IgD-negative memory B cell (primary cell): ENCODE measurements at regions not wholly inside any gene's neighbourhood (a gene's known extent, or its start where the extent isn't known, plus 50 kb on each side); places are given as distances from the start of the nearest gene placed in this dataset.

Experiments used
- H3K27ac Mint-ChIP-seq, 3 donors: one replicate each; pipeline ENCODE4 v1.8.0; 2020 to 2022; ENCODE audit warnings: mild to moderate bottlenecking in 3 of 3, mixed read lengths in 3 of 3, moderate library complexity in 1 of 3
- H3K27me3 Mint-ChIP-seq: one replicate; pipeline ENCODE4 v1.8.0; 2021; ENCODE audit warnings: mixed read lengths
- H3K36me3 Mint-ChIP-seq: one replicate; pipeline ENCODE4 v1.8.0; 2020; ENCODE audit warnings: mild to moderate bottlenecking, mixed read lengths
- H3K4me1 Mint-ChIP-seq, 3 donors: one replicate each; pipeline ENCODE4 v1.8.0; 2020 to 2022; ENCODE audit warnings: mixed read lengths in 3 of 3, mild to moderate bottlenecking in 1 of 3
- H3K4me3 Mint-ChIP-seq, 4 donors: one replicate each; pipeline ENCODE4 v1.8.0; 2020 to 2022; ENCODE audit warnings: mild to moderate bottlenecking in 4 of 4, mixed read lengths in 4 of 4, moderate library complexity in 3 of 4
- H3K9me3 Mint-ChIP-seq, 3 donors: one replicate each; pipeline ENCODE4 v1.8.0; 2020 to 2021; ENCODE audit warnings: mixed read lengths in 3 of 3, mild to moderate bottlenecking in 1 of 3

GRCh38 chr12:77489331-77489970 is 341.2 kb upstream of the NAV3 start:
- no peaks in the 10 kb centered on the region for H3K27me3 Mint-ChIP-seq
- no peak overlapping the region for H3K27ac Mint-ChIP-seq

DNA sequence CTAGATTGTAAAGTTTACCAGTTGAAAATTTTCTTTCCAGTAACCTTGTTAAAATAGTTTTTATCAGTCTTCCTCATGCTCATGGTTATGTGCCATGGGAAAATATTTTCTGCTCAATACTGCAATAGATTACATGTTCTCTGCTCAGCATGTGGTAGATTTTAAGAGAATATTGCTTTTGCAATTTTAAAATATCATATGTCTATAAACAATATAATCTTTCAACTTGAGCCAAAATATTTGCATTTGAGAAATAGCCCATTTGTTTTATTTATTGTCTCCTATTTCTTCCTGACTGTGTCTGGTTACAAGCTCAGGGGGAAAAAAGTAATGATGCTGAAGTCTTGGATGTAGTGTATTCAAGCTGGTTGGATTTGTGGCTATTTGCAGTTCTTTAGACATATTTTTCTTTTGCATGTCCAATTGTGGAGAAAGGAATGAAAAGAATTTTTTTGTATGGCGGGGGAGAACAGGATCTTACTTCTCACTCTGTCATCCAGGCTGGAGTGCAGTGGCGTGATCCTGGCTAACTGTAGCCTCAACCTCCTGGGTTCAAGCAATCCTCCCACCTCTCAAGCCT is 342.6 kb upstream of the NAV3 start:
- Mint-ChIP-seq H3K4me3 (no peak overlapping the region), H3K27me3 (no peaks in the 10 kb centered on the region), H3K36me3 (no peaks in the 10 kb centered on the region), H3K9me3 (no peaks in the 10 kb centered on the region), H3K4me1 (peaks cover 0 to 2% (median 0%) of the 10 kb centered on the region in 3 donors), H3K27ac (no peak overlapping the region)

More at GRCh38 chr12:77489331-77489970, 341.2 kb upstream of the NAV3 start:
- Mint-ChIP-seq H3K4me1 (no peaks in the 10 kb centered on the region), H3K36me3 (no peaks in the 10 kb centered on the region), H3K4me3 (no peak overlapping the region), H3K9me3 (no peaks in the 10 kb centered on the region)

DNA sequence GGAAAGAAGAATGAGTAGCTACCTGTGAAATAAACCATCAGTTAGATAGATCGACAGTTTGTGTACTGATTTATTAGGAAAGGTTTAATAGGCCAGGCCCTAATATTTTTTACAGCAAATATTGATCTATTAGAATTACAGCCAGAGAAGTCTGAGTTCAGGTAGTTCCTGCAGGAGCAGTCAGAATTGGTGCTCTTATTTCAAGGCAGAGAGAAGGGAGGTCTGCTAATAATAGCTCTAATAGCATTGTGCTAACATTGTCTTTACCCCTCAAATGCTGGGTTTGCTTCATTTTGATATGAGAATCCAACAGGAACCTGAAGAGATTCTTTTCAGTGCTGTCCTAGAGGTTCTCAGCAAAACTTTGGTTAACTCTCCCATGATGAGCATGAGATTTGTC is 343.8 kb upstream of the NAV3 start:
- H3K27ac Mint-ChIP-seq, result no peak overlapping the region
- no peaks in the 10 kb centered on the region for H3K27me3 Mint-ChIP-seq
- H3K4me3 Mint-ChIP-seq, result no peak overlapping the region
- H3K36me3 Mint-ChIP-seq, result no peaks in the 10 kb centered on the region
- peaks cover 0 to 2% (median 0%) of the 10 kb centered on the region in 3 donors for H3K4me1 Mint-ChIP-seq
- H3K9me3 Mint-ChIP-seq, result no peaks in the 10 kb centered on the region

DNA sequence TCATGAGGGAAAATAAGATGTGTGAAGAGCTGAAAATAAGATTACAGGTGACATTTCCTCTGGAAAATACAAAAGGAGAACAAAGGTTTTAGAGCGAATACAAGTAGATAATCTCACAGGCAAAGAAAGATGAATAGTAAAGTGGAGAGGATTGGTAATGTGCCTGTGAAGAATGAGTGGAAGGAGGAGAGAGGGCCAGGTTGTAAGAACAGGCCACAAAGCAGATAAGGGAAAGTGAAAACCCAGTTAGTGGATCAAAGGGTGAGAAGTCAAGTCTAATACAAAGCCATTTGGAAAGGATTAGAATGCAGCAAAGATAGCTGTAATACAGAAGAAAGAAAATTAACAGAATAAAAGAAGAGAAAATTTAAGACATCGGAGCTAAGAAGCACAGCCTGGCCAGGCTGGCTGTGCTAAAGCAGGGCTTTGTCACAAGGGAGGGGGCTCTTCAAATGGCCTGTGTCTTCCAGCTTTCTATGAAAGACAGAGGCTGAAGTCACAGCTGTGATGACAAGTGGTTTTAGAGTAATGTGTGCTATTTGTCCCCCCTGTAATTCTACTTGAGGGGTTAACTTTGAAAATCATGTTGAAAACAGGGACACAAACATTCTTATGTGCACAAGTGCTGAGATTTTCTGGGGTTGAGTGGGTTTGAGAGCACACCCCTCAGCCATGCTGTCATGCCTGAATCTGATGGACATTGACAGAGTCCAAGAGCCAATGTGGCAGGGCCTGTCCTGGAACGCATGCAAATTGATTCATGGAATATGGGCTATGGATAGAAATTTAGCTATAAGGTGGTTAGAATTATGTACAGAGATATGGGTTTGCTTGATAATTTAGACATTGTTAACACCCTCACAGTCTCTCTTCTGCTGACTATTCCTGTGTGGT is 344.5 kb upstream of the NAV3 start:
- Mint-ChIP-seq H3K4me3 (no peak overlapping the region), H3K27me3 (no peaks in the 10 kb centered on the region), H3K9me3 (peaks cover 0 to 1% (median 0%) of the 10 kb centered on the region in 3 donors), H3K4me1 (peaks cover 0 to 2% (median 0%) of the 10 kb centered on the region in 3 donors), H3K27ac (no peak overlapping the region), H3K36me3 (no peaks in the 10 kb centered on the region)

DNA sequence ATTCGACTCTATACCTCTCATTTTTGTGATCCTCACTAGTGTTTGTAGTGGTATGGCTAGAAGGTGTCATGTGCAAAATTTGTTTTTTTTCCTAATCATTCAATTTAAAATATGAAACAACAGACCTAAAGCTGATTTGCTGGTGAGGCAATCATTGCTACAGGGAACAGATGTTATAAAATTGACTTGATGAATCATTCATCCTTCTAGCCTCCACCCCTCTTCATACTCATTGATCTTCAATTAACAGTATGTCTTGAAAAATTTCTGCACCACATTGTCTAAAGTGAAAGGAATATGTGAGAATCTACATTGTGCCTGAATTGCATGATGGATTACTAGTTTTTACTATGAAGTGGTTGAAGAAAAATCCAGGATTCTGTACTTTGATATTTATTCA is 349.0 kb upstream of the NAV3 start:
- Mint-ChIP-seq H3K4me1 (peaks cover 0 to 2% (median 0%) of the 10 kb centered on the region in 3 donors), H3K36me3 (no peaks in the 10 kb centered on the region), H3K27ac (no peak overlapping the region), H3K4me3 (no peak overlapping the region), H3K27me3 (no peaks in the 10 kb centered on the region), H3K9me3 (peaks cover 0 to 1% (median 0%) of the 10 kb centered on the region in 3 donors)

- Mint-ChIP-seq H3K27ac (no peak overlapping the region), H3K4me1 (no peaks in the 10 kb centered on the region), H3K9me3 (peaks cover 0 to 4% (median 1%) of the 10 kb centered on the region in 3 donors), H3K36me3 (no peaks in the 10 kb centered on the region), H3K27me3 (no peaks in the 10 kb centered on the region), H3K4me3 (no peak overlapping the region)
Measured at GRCh38 chr12:77477907-77478533, 352.7 kb upstream of the NAV3 start.

DNA sequence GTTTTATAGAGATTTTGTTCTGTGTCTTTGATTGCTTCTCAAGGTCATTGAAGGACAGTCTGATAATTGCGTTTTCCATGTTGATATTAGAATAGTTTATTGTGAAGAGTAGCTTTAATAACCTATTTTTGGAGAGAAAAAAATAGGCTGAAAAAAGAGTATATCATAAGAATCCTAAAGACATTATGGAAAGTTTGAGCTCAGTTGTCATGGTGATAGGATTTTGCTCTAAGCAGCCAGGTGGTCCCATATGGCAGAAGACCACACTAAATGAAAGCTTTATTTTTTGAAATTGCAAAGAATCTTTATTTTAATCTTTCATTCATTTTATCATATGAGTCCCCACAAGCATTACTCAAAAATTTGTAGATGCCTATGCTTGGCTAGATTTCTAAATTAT is 358.9 kb upstream of the NAV3 start:
- no peaks in the 10 kb centered on the region for H3K4me1 Mint-ChIP-seq
- H3K27me3 Mint-ChIP-seq, result no peaks in the 10 kb centered on the region
- H3K27ac Mint-ChIP-seq, result no peak overlapping the region
- no peaks in the 10 kb centered on the region for H3K36me3 Mint-ChIP-seq
- H3K9me3 Mint-ChIP-seq, result peaks cover 0 to 5% (median 0%) of the 10 kb centered on the region in 3 donors
- no peak overlapping the region for H3K4me3 Mint-ChIP-seq

- H3K9me3 Mint-ChIP-seq, result peaks cover 0 to 5% (median 0%) of the 10 kb centered on the region in 3 donors
- no peaks in the 10 kb centered on the region for H3K4me1 Mint-ChIP-seq
- no peaks in the 10 kb centered on the region for H3K36me3 Mint-ChIP-seq
- no peak overlapping the region for H3K27ac Mint-ChIP-seq
- no peak overlapping the region for H3K4me3 Mint-ChIP-seq
- H3K27me3 Mint-ChIP-seq, result no peaks in the 10 kb centered on the region
Measured at GRCh38 chr12:77469578-77470333, 360.9 kb upstream of the NAV3 start.

GRCh38 chr12:77442633-77443032 is 377.3 kb upstream of the E2F7 start:
- no peaks in the 10 kb centered on the region for H3K4me1 Mint-ChIP-seq
- no peaks in the 10 kb centered on the region for H3K36me3 Mint-ChIP-seq

DNA sequence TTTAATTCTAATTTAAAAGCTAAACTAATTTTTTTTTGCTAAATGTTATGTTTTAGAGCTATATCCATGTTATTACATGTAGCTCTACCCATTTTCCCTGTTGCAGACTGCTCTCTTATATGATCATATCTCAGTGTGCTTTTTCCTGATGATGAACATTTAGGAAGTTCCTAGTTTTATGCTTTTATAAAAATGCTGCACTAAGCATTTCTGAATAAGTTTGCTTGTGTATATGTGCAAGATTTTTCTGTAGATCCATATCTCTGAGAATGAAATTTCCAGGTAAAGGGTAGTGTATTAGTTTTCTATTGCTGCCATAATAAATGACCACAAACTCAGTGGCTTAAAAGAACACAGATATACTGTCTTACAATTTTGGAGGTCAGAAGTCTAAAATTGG is 374.4 kb upstream of the E2F7 start:
- Mint-ChIP-seq H3K27me3 (no peaks in the 10 kb centered on the region), H3K4me1 (no peaks in the 10 kb centered on the region), H3K9me3 (peaks cover 0 to 2% (median 0%) of the 10 kb centered on the region in 3 donors), H3K36me3 (no peaks in the 10 kb centered on the region), H3K27ac (no peak overlapping the region), H3K4me3 (no peak overlapping the region)

More at GRCh38 chr12:77442633-77443032, 377.3 kb upstream of the E2F7 start:
- no peak overlapping the region for H3K4me3 Mint-ChIP-seq
- no peak overlapping the region for H3K27ac Mint-ChIP-seq
- H3K27me3 Mint-ChIP-seq, result no peaks in the 10 kb centered on the region
- H3K9me3 Mint-ChIP-seq, result peaks cover 0 to 2% (median 0%) of the 10 kb centered on the region in 3 donors

- H3K27me3 Mint-ChIP-seq, result no peaks in the 10 kb centered on the region
- H3K27ac Mint-ChIP-seq, result no peak overlapping the region
- H3K4me3 Mint-ChIP-seq, result no peak overlapping the region
- H3K36me3 Mint-ChIP-seq, result no peaks in the 10 kb centered on the region
- peaks cover 0 to 2% (median 0%) of the 10 kb centered on the region in 3 donors for H3K9me3 Mint-ChIP-seq
- no peaks in the 10 kb centered on the region for H3K4me1 Mint-ChIP-seq
Measured at GRCh38 chr12:77438644-77439043, 373.3 kb upstream of the E2F7 start.

GRCh38 chr12:77437206-77437605 is 371.8 kb upstream of the E2F7 start:
- H3K27me3 Mint-ChIP-seq, result no peaks in the 10 kb centered on the region
- H3K36me3 Mint-ChIP-seq, result no peaks in the 10 kb centered on the region
- peaks cover 0 to 2% (median 0%) of the 10 kb centered on the region in 3 donors for H3K9me3 Mint-ChIP-seq
- no peaks in the 10 kb centered on the region for H3K4me1 Mint-ChIP-seq
- no peak overlapping the region for H3K4me3 Mint-ChIP-seq
- no peak overlapping the region for H3K27ac Mint-ChIP-seq

GRCh38 chr12:77435446-77436091 is 370.2 kb upstream of the E2F7 start:
- H3K27ac Mint-ChIP-seq, result no peak overlapping the region
- no peaks in the 10 kb centered on the region for H3K4me1 Mint-ChIP-seq
- H3K4me3 Mint-ChIP-seq, result no peak overlapping the region
- H3K27me3 Mint-ChIP-seq, result no peaks in the 10 kb centered on the region
- H3K9me3 Mint-ChIP-seq, result no peaks in the 10 kb centered on the region
- no peaks in the 10 kb centered on the region for H3K36me3 Mint-ChIP-seq

DNA sequence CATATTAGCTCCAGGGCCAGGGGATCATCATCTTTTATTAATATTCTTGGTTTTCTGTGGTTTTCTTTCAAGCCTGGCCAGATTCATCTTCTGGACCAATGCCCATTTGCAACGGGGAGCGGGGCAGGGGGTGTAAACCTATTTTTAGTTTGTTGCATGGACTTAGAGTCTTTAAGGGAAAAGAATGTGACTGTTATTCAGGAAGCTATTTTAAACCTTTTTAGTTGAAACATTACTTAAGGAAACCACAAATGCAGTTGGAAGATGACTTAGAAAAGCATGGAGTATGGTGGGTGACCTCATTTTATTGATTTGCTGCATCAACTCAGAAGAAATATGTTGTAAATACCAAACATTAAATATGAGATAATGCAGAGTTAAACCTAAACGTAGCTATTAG is 368.4 kb upstream of the E2F7 start:
- Mint-ChIP-seq H3K9me3 (no peaks in the 10 kb centered on the region), H3K4me3 (no peak overlapping the region), H3K4me1 (no peaks in the 10 kb centered on the region), H3K36me3 (no peaks in the 10 kb centered on the region), H3K27ac (no peak overlapping the region), H3K27me3 (no peaks in the 10 kb centered on the region)
